MM.1S (cell line): ENCODE measurements at regions not wholly inside any gene's neighbourhood (a gene's known extent, or its start where the extent isn't known, plus 50 kb on each side); places are given as distances from the start of the nearest gene placed in this dataset.
"Not testable (repeated sequence)": the region's sequence is repeated elsewhere in the genome, so short reads cannot be mapped to it uniquely, and the experiment has no call there.

ENCODE experiments used
- DNase-seq: peaks from one replicate; pipeline ENCODE4 v3.0.0-alpha.2; 2015
- H2AFZ ChIP-seq: fragments of 300-600 bp; sonication (generic); 2 replicates; pipeline ENCODE4 v1.6.0; 2016; ENCODE audit warnings: antibody characterized with exemption, low read length
- H3F3A ChIP-seq: fragments of 300-600 bp; sonication (generic); 2 replicates; pipeline ENCODE4 v1.6.1; 2016; ENCODE audit warnings: mild to moderate bottlenecking, antibody characterized with exemption, low read length, moderate library complexity, mixed read lengths; ENCODE audit not compliant: insufficient read depth
- H3K27ac ChIP-seq: fragments of 300-600 bp; sonication (generic); 2 replicates; pipeline ENCODE4 v1.5.1; 2016; ENCODE audit warnings: mild to moderate bottlenecking, low read length
- H3K27me3 ChIP-seq: fragments of 300-600 bp; sonication (generic); replicated peaks from 2 replicates; pipeline ENCODE4 v1.6.0; 2016; ENCODE audit warnings: low read length; ENCODE audit not compliant: insufficient read depth
- H3K36me3 ChIP-seq: fragments of 300-600 bp; sonication (generic); replicated peaks from 2 replicates; pipeline ENCODE4 v1.6.1; 2016; ENCODE audit warnings: mild to moderate bottlenecking, low read length, mixed read lengths; ENCODE audit not compliant: insufficient read depth
- H3K4me1 ChIP-seq: fragments of 300-600 bp; sonication (generic); 2 replicates; pipeline ENCODE4 v1.6.1; 2016; ENCODE audit warnings: low read length, mixed read lengths
- H3K4me2 ChIP-seq: fragments of 300-600 bp; sonication (generic); 2 replicates; pipeline ENCODE4 v1.6.0; 2016; ENCODE audit warnings: low read depth, low read length
- H3K4me3 ChIP-seq: fragments of 300-600 bp; sonication (generic); 2 replicates; pipeline ENCODE4 v1.5.1; 2016; ENCODE audit warnings: low read length, mixed read lengths
- H3K79me2 ChIP-seq: fragments of 300-600 bp; sonication (generic); 2 replicates; pipeline ENCODE4 v1.6.1; 2016; ENCODE audit warnings: mixed run types, low read length, mixed read lengths
- H3K9ac ChIP-seq: fragments of 300-600 bp; sonication (generic); 2 replicates; pipeline ENCODE4 v1.6.1; 2016; ENCODE audit warnings: low read length, mixed read lengths
- H3K9me2 ChIP-seq: fragments of 300-600 bp; sonication (generic); replicated peaks from 2 replicates; pipeline ENCODE4 v1.6.1; 2016; ENCODE audit warnings: mild to moderate bottlenecking, low read length, mixed read lengths; ENCODE audit not compliant: insufficient read depth
- H3K9me3 ChIP-seq: fragments of 300-600 bp; sonication (generic); replicated peaks from 2 replicates; pipeline ENCODE4 v1.6.1; 2016; ENCODE audit warnings: mild to moderate bottlenecking, low read length, mixed read lengths; ENCODE audit not compliant: insufficient read depth
- H4K20me1 ChIP-seq: fragments of 300-600 bp; sonication (generic); 2 replicates; pipeline ENCODE4 v1.6.1; 2016; ENCODE audit warnings: mild to moderate bottlenecking, low read length, moderate library complexity, mixed read lengths; ENCODE audit not compliant: insufficient read depth
- CTCF ChIP-seq: fragments of 300-600 bp; sonication (generic); IDR thresholded peaks from 2 replicates; pipeline ENCODE4 v1.5.1; 2016; ENCODE audit warnings: antibody characterized with exemption, low read length, mixed read lengths
- EZH2 ChIP-seq: fragments of 300-600 bp; sonication (generic); optimal IDR thresholded peaks from 2 replicates; pipeline ENCODE3; 2017; ENCODE audit warnings: low read depth, mild to moderate bottlenecking, antibody characterized with exemption, low read length, mixed read lengths
- EZH2phosphoT487 ChIP-seq: fragments of 300-600 bp; sonication (generic); IDR thresholded peaks from 2 replicates; pipeline ENCODE4 v1.6.1; 2018; ENCODE audit warnings: antibody characterized with exemption, low read length

GRCh38 chr14:105588236-105588860 lies 62.0 kb downstream of the TMEM121 start:
- H3K9ac ChIP-seq, result no peak overlapping the region

GRCh38 chr14:105589161-105589925 lies 63.0 kb downstream of the TMEM121 start:
- TF ChIP-seq CTCF, result no peak
- no peak for TF ChIP-seq EZH2phosphoT487
- Histone ChIP-seq H3K27ac (no peak overlapping the region), H2AFZ (no peak overlapping the region), H3K79me2 (no peaks in the 10 kb centered on the region), H3K9me3 (no peaks in the 10 kb centered on the region), H3K36me3 (no peaks in the 10 kb centered on the region), H4K20me1 (no peaks in the 10 kb centered on the region), H3K9ac (no peak overlapping the region), H3K4me2 (no peak overlapping the region), H3K4me1 (peaks cover 8% of the 10 kb centered on the region), H3K4me3 (no peak overlapping the region), H3K27me3 (no peaks in the 10 kb centered on the region), H3K9me2 (no peaks in the 10 kb centered on the region), H3F3A (no peaks in the 10 kb centered on the region)
- DNase-seq, result no peak

More at GRCh38 chr14:105588236-105588860, 62.0 kb downstream of the TMEM121 start:
- Histone ChIP-seq H3F3A (no peaks in the 10 kb centered on the region), H4K20me1 (no peaks in the 10 kb centered on the region), H3K79me2 (no peaks in the 10 kb centered on the region), H3K4me3 (no peak overlapping the region), H3K4me1 (peaks cover 8% of the 10 kb centered on the region), H3K9me2 (no peaks in the 10 kb centered on the region), H3K9me3 (no peaks in the 10 kb centered on the region), H3K27me3 (no peaks in the 10 kb centered on the region), H3K4me2 (no peak overlapping the region), H3K27ac (no peak overlapping the region), H2AFZ (no peak overlapping the region), H3K36me3 (no peaks in the 10 kb centered on the region)
- no peak for DNase-seq
- TF ChIP-seq CTCF, result no peak
- TF ChIP-seq EZH2phosphoT487, result no peak
- no peak for TF ChIP-seq EZH2

GRCh38 chr14:105589926-105590185 lies 63.5 kb downstream of the TMEM121 start:
- H3K36me3 ChIP-seq, H3K9ac ChIP-seq, H3F3A ChIP-seq, H3K27ac ChIP-seq, H4K20me1 ChIP-seq, DNase-seq, H3K27me3 ChIP-seq, H3K4me1 ChIP-seq, H3K4me3 ChIP-seq, H3K9me3 ChIP-seq, H3K4me2 ChIP-seq, H2AFZ ChIP-seq, H3K79me2 ChIP-seq, H3K9me2 ChIP-seq: not testable (repeated sequence)

- TF ChIP-seq CTCF, result no peak
- no peak for TF ChIP-seq EZH2
- TF ChIP-seq EZH2phosphoT487, result no peak
- Histone ChIP-seq H3K79me2 (no peaks in the 10 kb centered on the region), H3K9ac (no peak overlapping the region), H3K4me2 (no peak overlapping the region), H3K9me2 (no peaks in the 10 kb centered on the region), H3K9me3 (no peaks in the 10 kb centered on the region), H2AFZ (no peak overlapping the region), H3K27me3 (no peaks in the 10 kb centered on the region), H3K4me1 (peaks cover 3% of the 10 kb centered on the region; the same call in 1 of the 2 replicates), H4K20me1 (no peaks in the 10 kb centered on the region), H3K27ac (no peak overlapping the region), H3K36me3 (no peaks in the 10 kb centered on the region), H3F3A (no peaks in the 10 kb centered on the region), H3K4me3 (no peak overlapping the region)
- no peak for DNase-seq
Measured at GRCh38 chr14:105591052-105591451, 64.7 kb downstream of the TMEM121 start.

- not testable (repeated sequence) for H3K4me1 ChIP-seq, H3K27me3 ChIP-seq, H3K4me2 ChIP-seq, H3K9me2 ChIP-seq, H3K9ac ChIP-seq, H2AFZ ChIP-seq, H4K20me1 ChIP-seq, DNase-seq, H3K79me2 ChIP-seq, H3K27ac ChIP-seq, H3K36me3 ChIP-seq, H3K9me3 ChIP-seq, H3K4me3 ChIP-seq, H3F3A ChIP-seq
Measured at GRCh38 chr14:105591792-105592341, 65.5 kb downstream of the TMEM121 start.
